ENCODE measurements at regions not wholly inside any gene's neighbourhood (a gene's known extent, or its start where the extent isn't known, plus 50 kb on each side); places are given as distances from the start of the nearest gene placed in this dataset.

- no peak for DNase-seq (ENCODE audit: low read depth, low spot score)
Measured at GRCh38 chr13:105147461-105147860, 1388.0 kb downstream of the EFNB2 start.

GRCh38 chr13:105144936-105145335, 1390.5 kb downstream of the EFNB2 start:
- no peak for DNase-seq (ENCODE audit: low read depth, low spot score)

GRCh38 chr13:105144020-105144419, 1391.4 kb downstream of the EFNB2 start:
- no peak for DNase-seq (ENCODE audit: low read depth, low spot score)

GRCh38 chr13:105142556-105142955, 1392.9 kb downstream of the EFNB2 start:
- DNase-seq (ENCODE audit: low read depth, low spot score) = no peak

- DNase-seq (ENCODE audit: low read depth, low spot score) = peak; percentile 26
Measured at GRCh38 chr13:105139380-105140285, 1395.8 kb downstream of the EFNB2 start.

- no peak for DNase-seq (ENCODE audit: low read depth, low spot score)
Measured at GRCh38 chr13:105139048-105139379, 1396.4 kb downstream of the EFNB2 start.

- no peak for DNase-seq (ENCODE audit: low read depth, low spot score)
Measured at GRCh38 chr13:105135852-105136615, 1399.4 kb downstream of the EFNB2 start.

- no peak for DNase-seq (ENCODE audit: low read depth, low spot score)
Measured at GRCh38 chr13:105127732-105128131, 1407.7 kb downstream of the EFNB2 start.

- DNase-seq (ENCODE audit: low read depth, low spot score) = no peak
Measured at GRCh38 chr13:105121221-105121620, 1414.2 kb downstream of the EFNB2 start.

GRCh38 chr13:105118426-105118985, 1417.0 kb downstream of the EFNB2 start:
- no peak for DNase-seq (ENCODE audit: low read depth, low spot score)

GRCh38 chr13:105116966-105117365, 1418.5 kb downstream of the EFNB2 start:
- no peak for DNase-seq (ENCODE audit: low read depth, low spot score)

GRCh38 chr13:105112561-105112960, 1422.9 kb downstream of the EFNB2 start:
- no peak for DNase-seq (ENCODE audit: low read depth, low spot score)

GRCh38 chr13:105107781-105108180, 1427.7 kb downstream of the EFNB2 start:
- no peak for DNase-seq (ENCODE audit: low read depth, low spot score)

- no peak for DNase-seq (ENCODE audit: low read depth, low spot score)
Measured at GRCh38 chr13:105105471-105105870, 1430.0 kb downstream of the EFNB2 start.

GRCh38 chr13:105097521-105097920, 1437.9 kb downstream of the EFNB2 start:
- DNase-seq (ENCODE audit: low read depth, low spot score) = no peak

GRCh38 chr13:105089858-105090643, 1445.4 kb downstream of the EFNB2 start:
- DNase-seq (ENCODE audit: low read depth, low spot score) = no peak

GRCh38 chr13:105087945-105088344, 1447.5 kb downstream of the EFNB2 start:
- no peak for DNase-seq (ENCODE audit: low read depth, low spot score)

GRCh38 chr13:105084931-105085330, 1450.5 kb downstream of the EFNB2 start:
- DNase-seq (ENCODE audit: low read depth, low spot score) = no peak

GRCh38 chr13:105083992-105084391, 1451.5 kb downstream of the EFNB2 start:
- DNase-seq (ENCODE audit: low read depth, low spot score) = no peak

GRCh38 chr13:105074755-105075154, 1460.7 kb downstream of the EFNB2 start:
- no peak for DNase-seq (ENCODE audit: low read depth, low spot score)

GRCh38 chr13:105073041-105073440, 1462.4 kb downstream of the EFNB2 start:
- DNase-seq (ENCODE audit: low read depth, low spot score) = no peak

- no peak for DNase-seq (ENCODE audit: low read depth, low spot score)
Measured at GRCh38 chr13:105070452-105070851, 1465.0 kb downstream of the EFNB2 start.

Data from activated naive CD8-positive, alpha-beta T cell treated with anti-CD3 and anti-CD28 coated beads, Interleukin-2, amount 50 U/mL, for 16 hours (primary cell).